ENCODE measurements at regions not wholly inside any gene's neighbourhood (a gene's known extent, or its start where the extent isn't known, plus 50 kb on each side); places are given as distances from the start of the nearest gene placed in this dataset.
"Not testable (repeated sequence)": the region's sequence is repeated elsewhere in the genome, so short reads cannot be mapped to it uniquely, and the experiment has no call there.

- no peak for DNase-seq
Measured at GRCh38 chr10:130352291-130352645, 216.1 kb downstream of the GLRX3 start.

- no peak for DNase-seq
Measured at GRCh38 chr10:130353928-130354572, 217.9 kb downstream of the GLRX3 start.

- no peak for DNase-seq
Measured at GRCh38 chr10:130354573-130354954, 218.4 kb downstream of the GLRX3 start.

GRCh38 chr10:130354976-130355795, 219.0 kb downstream of the GLRX3 start:
- no peak for DNase-seq

GRCh38 chr10:130356429-130356828, 220.2 kb downstream of the GLRX3 start:
- not testable (repeated sequence) for DNase-seq

GRCh38 chr10:130357226-130357625, 221.0 kb downstream of the GLRX3 start:
- DNase-seq: no peak

GRCh38 chr10:130357951-130358350, 221.8 kb downstream of the GLRX3 start:
- DNase-seq: no peak

GRCh38 chr10:130358981-130359650, 222.9 kb downstream of the GLRX3 start:
- no peak for DNase-seq

GRCh38 chr10:130359711-130360110, 223.5 kb downstream of the GLRX3 start:
- DNase-seq: no peak

GRCh38 chr10:130360826-130361311, 224.7 kb downstream of the GLRX3 start:
- no peak for DNase-seq

- DNase-seq: no peak
Measured at GRCh38 chr10:130361351-130362105, 225.3 kb downstream of the GLRX3 start.

- DNase-seq: no peak
Measured at GRCh38 chr10:130362308-130362761, 226.1 kb downstream of the GLRX3 start.

- DNase-seq: no peak
Measured at GRCh38 chr10:130363051-130363450, 226.9 kb downstream of the GLRX3 start.

GRCh38 chr10:130363899-130364445, 227.8 kb downstream of the GLRX3 start:
- no peak for DNase-seq

- no peak for DNase-seq
Measured at GRCh38 chr10:130364631-130365411, 228.6 kb downstream of the GLRX3 start.

GRCh38 chr10:130368761-130369560, 232.8 kb downstream of the GLRX3 start:
- DNase-seq: no peak

- DNase-seq: no peak
Measured at GRCh38 chr10:130369645-130370381, 233.6 kb downstream of the GLRX3 start.

GRCh38 chr10:130370721-130371120, 234.5 kb downstream of the GLRX3 start:
- no peak for DNase-seq

GRCh38 chr10:130371156-130371555, 235.0 kb downstream of the GLRX3 start:
- DNase-seq: no peak

- DNase-seq: no peak
Measured at GRCh38 chr10:130371666-130372065, 235.5 kb downstream of the GLRX3 start.

Measured in NCI-H146 (cell line).